Breast epithelium (tissue), 3 donors: ENCODE measurements at regions not wholly inside any gene's neighbourhood (a gene's known extent, or its start where the extent isn't known, plus 50 kb on each side); places are given as distances from the start of the nearest gene placed in this dataset.

Experiments
- POLR2A ChIP-seq: fragments of 450-650 bp; IDR thresholded peaks from one replicate; pipeline ENCODE4 v1.6.1; 2016; ENCODE audit warnings: antibody characterized with exemption, mild to moderate bottlenecking, moderate library complexity
- POLR2AphosphoS5 ChIP-seq, 3 donors: sonication (generic); formaldehyde crosslinking; IDR thresholded peaks; one replicate each; pipeline ENCODE4 v1.6.1; 2017; ENCODE audit warnings: antibody characterized with exemption in 3 of 3
- TF ChIP-seq, protein P1 (sequence below), 3 donors: fragments of 450-650 bp; IDR thresholded peaks; one replicate each; pipeline ENCODE4 v1.5.1; 2016 to 2017; ENCODE audit warnings: antibody characterized with exemption in 3 of 3, mild to moderate bottlenecking in 3 of 3, moderate library complexity in 3 of 3

DNA sequence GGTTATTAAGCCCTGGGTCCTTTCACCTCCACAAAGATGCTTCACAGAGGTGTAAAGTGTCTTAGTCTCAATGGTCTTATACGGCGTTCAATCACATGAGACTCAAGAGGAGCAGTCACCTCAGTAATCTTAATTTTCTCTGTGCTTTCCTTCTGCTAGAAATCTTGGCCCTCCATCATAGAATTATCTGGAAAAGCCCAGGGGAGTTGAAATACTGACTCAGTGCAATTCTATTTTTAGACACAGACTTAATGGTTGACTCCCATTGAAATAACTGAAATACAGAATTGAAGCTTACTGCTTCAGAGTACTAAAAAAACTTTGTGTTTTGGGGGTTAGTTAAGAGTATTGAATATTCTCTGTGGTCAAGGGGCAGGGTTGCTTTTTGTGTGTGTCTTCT is 94.5 kb upstream of the IL15 start:
- TF ChIP-seq POLR2A: no peak
- TF ChIP-seq, protein P1, sequence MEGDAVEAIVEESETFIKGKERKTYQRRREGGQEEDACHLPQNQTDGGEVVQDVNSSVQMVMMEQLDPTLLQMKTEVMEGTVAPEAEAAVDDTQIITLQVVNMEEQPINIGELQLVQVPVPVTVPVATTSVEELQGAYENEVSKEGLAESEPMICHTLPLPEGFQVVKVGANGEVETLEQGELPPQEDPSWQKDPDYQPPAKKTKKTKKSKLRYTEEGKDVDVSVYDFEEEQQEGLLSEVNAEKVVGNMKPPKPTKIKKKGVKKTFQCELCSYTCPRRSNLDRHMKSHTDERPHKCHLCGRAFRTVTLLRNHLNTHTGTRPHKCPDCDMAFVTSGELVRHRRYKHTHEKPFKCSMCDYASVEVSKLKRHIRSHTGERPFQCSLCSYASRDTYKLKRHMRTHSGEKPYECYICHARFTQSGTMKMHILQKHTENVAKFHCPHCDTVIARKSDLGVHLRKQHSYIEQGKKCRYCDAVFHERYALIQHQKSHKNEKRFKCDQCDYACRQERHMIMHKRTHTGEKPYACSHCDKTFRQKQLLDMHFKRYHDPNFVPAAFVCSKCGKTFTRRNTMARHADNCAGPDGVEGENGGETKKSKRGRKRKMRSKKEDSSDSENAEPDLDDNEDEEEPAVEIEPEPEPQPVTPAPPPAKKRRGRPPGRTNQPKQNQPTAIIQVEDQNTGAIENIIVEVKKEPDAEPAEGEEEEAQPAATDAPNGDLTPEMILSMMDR (IDR thresholded peaks at IDR 0.05): no peak
- no peak for TF ChIP-seq POLR2AphosphoS5 (IDR thresholded peaks at IDR 0.05)
